ENCODE measurements at regions not wholly inside any gene's neighbourhood (a gene's known extent, or its start where the extent isn't known, plus 50 kb on each side); places are given as distances from the start of the nearest gene placed in this dataset.

GRCh38 chr3:189049458-189050236 is 122.1 kb upstream of the TPRG1 start:
- H3K27ac Mint-ChIP-seq = no peak overlapping the region
- TF ChIP-seq CTCF (IDR thresholded peaks at IDR 0.05) = no peak
- 97% methylated on average over 5 of the region's 7 CpGs for WGBS (ENCODE audit: insufficient coverage)
- no peaks in the 10 kb centered on the region for H3K27me3 Mint-ChIP-seq (ENCODE audit: low read depth in 3 of 3)
- H3K4me1 ChIP-seq (ENCODE audit: control insufficient read depth in 1 of 2, insufficient read depth in 2 of 2, low read length in 2 of 2) = peaks cover 5 to 14% of the 10 kb centered on the region in 2 donors
- peaks cover 19 to 30% of the 10 kb centered on the region in 2 donors for H3K9me3 ChIP-seq (replicated peaks in 1 of 2; ENCODE audit: control insufficient read depth in 1 of 2, insufficient read depth in 1 of 2, low read length in 2 of 2)
- no peak overlapping the region for H3K9ac ChIP-seq (ENCODE audit: insufficient read depth, low read length, poor library complexity, severe bottlenecking)
- H3K4me2 ChIP-seq (replicated peaks; ENCODE audit: extremely low read depth, low read length, poor library complexity, severe bottlenecking) = no peak overlapping the region
- H3K4me3 Mint-ChIP-seq = no peak overlapping the region
- no peaks in the 10 kb centered on the region for H4K20me1 ChIP-seq (ENCODE audit: insufficient read depth, low read length)
- no peak overlapping the region for H3K27ac ChIP-seq (ENCODE audit: low read depth in 1 of 2, low read length in 2 of 2)
- H3K27me3 ChIP-seq (ENCODE audit: control insufficient read depth in 2 of 2, insufficient read depth in 2 of 2, low read length in 2 of 2) = no peaks in the 10 kb centered on the region
- peaks cover 37 to 59% (median 49%) of the 10 kb centered on the region in 7 donors for H3K9me3 Mint-ChIP-seq
- intact Hi-C loops (cut with micrococcal nuclease) = no loop called here
- H2AFZ ChIP-seq (ENCODE audit: insufficient read depth, low read depth, low read length, poor library complexity, severe bottlenecking) = no peak overlapping the region
- no peak for DNase-seq
- peaks cover 26% of the 10 kb centered on the region for H3K4me1 Mint-ChIP-seq
- peaks cover 3 to 12% of the 10 kb centered on the region in 2 donors for H3K36me3 Mint-ChIP-seq
- H3K36me3 ChIP-seq (replicated peaks in 1 of 2; ENCODE audit: control insufficient read depth in 1 of 2, insufficient read depth in 2 of 2, low read length in 2 of 2) = no peaks in the 10 kb centered on the region
- no peak overlapping the region for H3K4me3 ChIP-seq (replicated peaks in 1 of 3; ENCODE audit: low read depth in 2 of 3, low read length in 3 of 3)
- H3K79me2 ChIP-seq (ENCODE audit: insufficient read depth, low read length) = no peaks in the 10 kb centered on the region

GRCh38 chr3:189053322-189053721 is 118.4 kb upstream of the TPRG1 start:
- TF ChIP-seq CTCF (IDR thresholded peaks at IDR 0.05) = no peak
- H3K4me1 Mint-ChIP-seq = peaks cover 20% of the 10 kb centered on the region
- Histone ChIP-seq H3K36me3 (replicated peaks in 1 of 2; ENCODE audit: control insufficient read depth in 1 of 2, insufficient read depth in 2 of 2, low read length in 2 of 2) (no peaks in the 10 kb centered on the region), H3K4me2 (replicated peaks; ENCODE audit: extremely low read depth, low read length, poor library complexity, severe bottlenecking) (no peak overlapping the region), H4K20me1 (ENCODE audit: insufficient read depth, low read length) (no peaks in the 10 kb centered on the region), H3K4me3 (replicated peaks in 1 of 3; ENCODE audit: low read depth in 2 of 3, low read length in 3 of 3) (peak overlapping the region in 1 of 3 experiments; percentile 35), H3K9ac (ENCODE audit: insufficient read depth, low read length, poor library complexity, severe bottlenecking) (no peak overlapping the region), H3K9me3 (replicated peaks in 1 of 2; ENCODE audit: control insufficient read depth in 1 of 2, insufficient read depth in 1 of 2, low read length in 2 of 2) (peaks cover 22 to 39% of the 10 kb centered on the region in 2 donors), H3K27me3 (ENCODE audit: control insufficient read depth in 2 of 2, insufficient read depth in 2 of 2, low read length in 2 of 2) (no peaks in the 10 kb centered on the region), H3K27ac (ENCODE audit: low read depth in 1 of 2, low read length in 2 of 2) (peak overlapping the region in 1 of 2 donors; percentile 12), H2AFZ (ENCODE audit: insufficient read depth, low read depth, low read length, poor library complexity, severe bottlenecking) (no peak overlapping the region), H3K4me1 (ENCODE audit: control insufficient read depth in 1 of 2, insufficient read depth in 2 of 2, low read length in 2 of 2) (peaks cover 5 to 14% of the 10 kb centered on the region in 2 donors), H3K79me2 (ENCODE audit: insufficient read depth, low read length) (no peaks in the 10 kb centered on the region)
- WGBS (ENCODE audit: insufficient coverage) = 4% methylated on average over 4 of the region's 5 CpGs
- H3K9me3 Mint-ChIP-seq = peaks cover 41 to 68% (median 57%) of the 10 kb centered on the region in 7 donors
- H3K27me3 Mint-ChIP-seq (ENCODE audit: low read depth in 3 of 3) = peaks cover 0 to 2% (median 0%) of the 10 kb centered on the region in 3 donors
- H3K4me3 Mint-ChIP-seq = peak overlapping the region in 1 of 2 donors; percentile 48
- H3K27ac Mint-ChIP-seq = peak overlapping the region in 2 of 7 donors; percentile 37 to 60
- intact Hi-C loops (cut with micrococcal nuclease) = no loop called here
- peaks cover 3 to 12% of the 10 kb centered on the region in 2 donors for H3K36me3 Mint-ChIP-seq
- DNase-seq = no peak

All from CD14-positive monocyte (primary cell).